Sigmoid colon (tissue), 4 donors: ENCODE measurements at regions not wholly inside any gene's neighbourhood (a gene's known extent, or its start where the extent isn't known, plus 50 kb on each side); places are given as distances from the start of the nearest gene placed in this dataset.
A peak's percentile ranks its signal among the peaks of the same experiment; 100 is the strongest.

Source experiments
- CTCF ChIP-seq, 4 experiments: fragments of 450-650 bp in 3 of 4; fragments of 200-600 bp in 1 of 4; IDR thresholded peaks; one replicate each; pipeline ENCODE4 v1.5.1; 2016 to 2019; ENCODE audit warnings: antibody characterized with exemption in 4 of 4, mild to moderate bottlenecking in 3 of 4, moderate library complexity in 2 of 4
- EP300 ChIP-seq, 4 donors: sonication (generic); formaldehyde crosslinking; IDR thresholded peaks; one replicate each; pipeline ENCODE4 v1.6.1; 2017; ENCODE audit warnings: antibody characterized with exemption in 4 of 4
- POLR2A ChIP-seq, 2 donors: fragments of 450-650 bp; IDR thresholded peaks; one replicate each; pipeline ENCODE4 v1.6.1; 2016; ENCODE audit warnings: antibody characterized with exemption in 2 of 2, mild to moderate bottlenecking in 2 of 2, moderate library complexity in 2 of 2
- POLR2AphosphoS5 ChIP-seq, 4 donors: sonication (generic); formaldehyde crosslinking; IDR thresholded peaks; one replicate each; pipeline ENCODE4 v1.6.1; 2017; ENCODE audit warnings: antibody characterized with exemption in 4 of 4

- TF ChIP-seq POLR2A (IDR thresholded peaks at IDR 0.05) (no peak), CTCF (IDR thresholded peaks at IDR 0.05) (peak in 3 of 4 experiments; percentile 45 to 71 (median 56)), POLR2AphosphoS5 (IDR thresholded peaks at IDR 0.05) (no peak), EP300 (IDR thresholded peaks at IDR 0.05) (no peak)
Observed at GRCh38 chr3:55180936-55181535, 253.2 kb upstream of the LRTM1 start.
